Fibroblast of lung (primary cell): ENCODE measurements at regions not wholly inside any gene's neighbourhood (a gene's known extent, or its start where the extent isn't known, plus 50 kb on each side); places are given as distances from the start of the nearest gene placed in this dataset.

Experiments used
- EZH2 ChIP-seq: IDR thresholded peaks from 2 replicates; pipeline ENCODE4 v1.5.1; 2012; ENCODE audit warnings: low read length, control low read depth, mild to moderate bottlenecking; ENCODE audit errors: missing control alignments
- TF ChIP-seq, protein P1 (sequence below), 2 donors: IDR thresholded peaks in 1 of 2; conservative IDR thresholded peaks in 1 of 2; 1 replicate in 1 of 2; 2 replicates in 1 of 2; pipeline ENCODE4 v1.5.1; 2011 to 2012; ENCODE audit warnings: low read length in 2 of 2, control low read depth in 1 of 2, inconsistent platforms in 1 of 2, low read depth in 1 of 2, mild to moderate bottlenecking in 1 of 2

DNA sequence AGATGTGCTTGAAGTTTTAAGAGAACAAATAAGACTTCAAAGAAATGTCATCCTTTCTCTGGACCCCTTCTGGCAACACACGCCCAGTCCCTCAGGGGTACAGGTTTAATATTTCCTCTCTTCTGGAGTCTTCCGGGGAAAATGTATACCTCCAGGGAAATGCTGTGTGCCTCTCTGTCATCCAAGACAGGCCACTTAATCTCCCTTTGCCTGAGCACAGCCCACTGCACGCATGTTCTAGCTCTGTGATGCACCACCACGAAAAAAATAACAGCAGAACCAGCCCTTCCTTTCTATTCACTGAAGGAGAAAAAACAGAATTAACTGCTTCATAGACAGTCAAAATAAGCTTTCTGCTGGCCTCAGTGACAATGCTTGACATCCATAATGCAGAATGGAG is 140.1 kb downstream of the RBFOX3 start:
- TF ChIP-seq, protein P1, sequence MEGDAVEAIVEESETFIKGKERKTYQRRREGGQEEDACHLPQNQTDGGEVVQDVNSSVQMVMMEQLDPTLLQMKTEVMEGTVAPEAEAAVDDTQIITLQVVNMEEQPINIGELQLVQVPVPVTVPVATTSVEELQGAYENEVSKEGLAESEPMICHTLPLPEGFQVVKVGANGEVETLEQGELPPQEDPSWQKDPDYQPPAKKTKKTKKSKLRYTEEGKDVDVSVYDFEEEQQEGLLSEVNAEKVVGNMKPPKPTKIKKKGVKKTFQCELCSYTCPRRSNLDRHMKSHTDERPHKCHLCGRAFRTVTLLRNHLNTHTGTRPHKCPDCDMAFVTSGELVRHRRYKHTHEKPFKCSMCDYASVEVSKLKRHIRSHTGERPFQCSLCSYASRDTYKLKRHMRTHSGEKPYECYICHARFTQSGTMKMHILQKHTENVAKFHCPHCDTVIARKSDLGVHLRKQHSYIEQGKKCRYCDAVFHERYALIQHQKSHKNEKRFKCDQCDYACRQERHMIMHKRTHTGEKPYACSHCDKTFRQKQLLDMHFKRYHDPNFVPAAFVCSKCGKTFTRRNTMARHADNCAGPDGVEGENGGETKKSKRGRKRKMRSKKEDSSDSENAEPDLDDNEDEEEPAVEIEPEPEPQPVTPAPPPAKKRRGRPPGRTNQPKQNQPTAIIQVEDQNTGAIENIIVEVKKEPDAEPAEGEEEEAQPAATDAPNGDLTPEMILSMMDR (conservative IDR thresholded peaks at IDR 0.05 in 1 of 2, IDR thresholded peaks at IDR 0.05 in 1 of 2; ENCODE audit: low read depth in 1 of 2, low read length in 2 of 2) = no peak
- no peak for TF ChIP-seq EZH2
